OCI-LY1 (cell line): ENCODE measurements at regions not wholly inside any gene's neighbourhood (a gene's known extent, or its start where the extent isn't known, plus 50 kb on each side); places are given as distances from the start of the nearest gene placed in this dataset.

Experiments
- H2AFZ ChIP-seq: fragments of 200-600 bp; sonication (generic), shearing (Covaris generic); 2 replicates; pipeline ENCODE4 v1.6.0; 2014; ENCODE audit warnings: antibody characterized with exemption, mild to moderate bottlenecking, low read length
- H3F3A ChIP-seq: fragments of 200-600 bp; sonication (generic), shearing (Covaris generic); 2 replicates; pipeline ENCODE4 v1.6.0; 2014; ENCODE audit warnings: mild to moderate bottlenecking, antibody characterized with exemption, low read length, moderate library complexity; ENCODE audit not compliant: insufficient read depth
- H3K27ac ChIP-seq: fragments of 200-600 bp; sonication (generic); 2 replicates; pipeline ENCODE4 v1.5.1; 2014; ENCODE audit warnings: low read length, mixed run types, mild to moderate bottlenecking, low read depth; ENCODE audit not compliant: poor library complexity, severe bottlenecking
- H3K27me3 ChIP-seq: fragments of 200-600 bp; sonication (generic); 2 replicates; pipeline ENCODE4 v1.6.0; 2014; ENCODE audit warnings: antibody characterized with exemption, mild to moderate bottlenecking, low read length, moderate library complexity; ENCODE audit not compliant: insufficient read depth
- H3K36me3 ChIP-seq: fragments of 200-600 bp; sonication (generic); 2 replicates; pipeline ENCODE4 v1.6.1; 2014; ENCODE audit warnings: mild to moderate bottlenecking, antibody characterized with exemption, low read length, moderate library complexity, mixed read lengths; ENCODE audit not compliant: insufficient read depth
- H3K4me1 ChIP-seq: fragments of 200-600 bp; sonication (generic); 2 replicates; pipeline ENCODE4 v1.5.1; 2014; ENCODE audit warnings: mild to moderate bottlenecking, low read length, moderate library complexity; ENCODE audit not compliant: insufficient read depth, severe bottlenecking
- H3K4me2 ChIP-seq: fragments of 200-600 bp; sonication (generic), shearing (Covaris generic); 2 replicates; pipeline ENCODE4 v1.6.1; 2014; ENCODE audit warnings: low read length
- H3K4me3 ChIP-seq: fragments of 200-600 bp; sonication (generic); 2 replicates; pipeline ENCODE4 v1.5.1; 2014; ENCODE audit warnings: low read length, low read depth, mild to moderate bottlenecking, mixed read lengths; ENCODE audit not compliant: poor library complexity, severe bottlenecking
- H3K79me2 ChIP-seq: fragments of 200-600 bp; shearing (Covaris generic); 2 replicates; pipeline ENCODE4 v1.6.1; 2016; ENCODE audit warnings: mixed run types, low read length, mixed read lengths; ENCODE audit not compliant: insufficient read depth
- H3K9ac ChIP-seq: fragments of 200-600 bp; sonication (generic), shearing (Covaris generic); 2 replicates; pipeline ENCODE4 v1.6.1; 2014; ENCODE audit warnings: mild to moderate bottlenecking, low read length, mixed read lengths
- H3K9me2 ChIP-seq: fragments of 200-600 bp; sonication (generic), shearing (Covaris generic); 2 replicates; pipeline ENCODE4 v1.6.1; 2014; ENCODE audit warnings: low read depth, mild to moderate bottlenecking, low read length, mixed read lengths
- H3K9me3 ChIP-seq: fragments of 200-600 bp; shearing (Covaris generic); 2 replicates; pipeline ENCODE4 v1.6.1; 2014; ENCODE audit warnings: low read length, mixed read lengths
- H4K20me1 ChIP-seq: fragments of 200-600 bp; sonication (generic), shearing (Covaris generic); 2 replicates; pipeline ENCODE4 v1.6.0; 2016; ENCODE audit warnings: mild to moderate bottlenecking, low read length; ENCODE audit not compliant: insufficient read depth
- EZH2 ChIP-seq: fragments of 200-600 bp; sonication (generic), shearing (Covaris generic); IDR thresholded peaks from 2 replicates; pipeline ENCODE4 v1.8.0; 2017; ENCODE audit warnings: borderline replicate concordance, mixed run types, mild to moderate bottlenecking, antibody characterized with exemption, low read length, moderate library complexity, mixed read lengths
- TF ChIP-seq, protein P1 (sequence below): fragments of 200-600 bp; sonication (generic), shearing (Covaris generic); IDR thresholded peaks from 2 replicates; pipeline ENCODE4 v1.5.1; 2017; ENCODE audit warnings: mild to moderate bottlenecking, antibody characterized with exemption, low read length, moderate library complexity, mixed read lengths

DNA sequence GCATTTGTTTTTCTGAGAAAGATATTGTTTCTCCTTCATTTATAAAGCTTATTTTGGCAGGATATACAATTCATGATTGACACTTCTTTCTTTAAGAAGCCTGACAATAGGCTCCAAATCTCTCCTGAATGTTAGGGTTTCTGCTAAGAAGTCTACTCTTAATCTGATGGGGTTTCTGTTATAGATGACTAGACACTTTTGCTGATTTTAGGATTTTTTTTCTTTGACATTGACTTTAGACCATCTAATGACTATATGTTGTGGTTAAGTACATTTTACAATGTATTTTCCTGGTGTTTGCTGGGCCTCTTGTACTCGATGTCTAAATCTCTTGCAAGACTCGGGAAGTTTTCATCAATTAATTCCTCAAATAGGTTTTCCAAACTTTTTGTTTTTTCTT lies 321.8 kb upstream of the SMIM30 start:
- Histone ChIP-seq H3K9ac (no peak overlapping the region), H3K9me3 (no peaks in the 10 kb centered on the region), H3K79me2 (no peaks in the 10 kb centered on the region), H3K27ac (no peak overlapping the region), H3K27me3 (no peaks in the 10 kb centered on the region), H3K4me3 (no peak overlapping the region), H3K9me2 (no peaks in the 10 kb centered on the region), H3F3A (no peaks in the 10 kb centered on the region), H4K20me1 (no peaks in the 10 kb centered on the region), H3K36me3 (no peaks in the 10 kb centered on the region), H2AFZ (no peak overlapping the region), H3K4me1 (no peaks in the 10 kb centered on the region), H3K4me2 (no peak overlapping the region)
- no peak for TF ChIP-seq EZH2
- TF ChIP-seq, protein P1, sequence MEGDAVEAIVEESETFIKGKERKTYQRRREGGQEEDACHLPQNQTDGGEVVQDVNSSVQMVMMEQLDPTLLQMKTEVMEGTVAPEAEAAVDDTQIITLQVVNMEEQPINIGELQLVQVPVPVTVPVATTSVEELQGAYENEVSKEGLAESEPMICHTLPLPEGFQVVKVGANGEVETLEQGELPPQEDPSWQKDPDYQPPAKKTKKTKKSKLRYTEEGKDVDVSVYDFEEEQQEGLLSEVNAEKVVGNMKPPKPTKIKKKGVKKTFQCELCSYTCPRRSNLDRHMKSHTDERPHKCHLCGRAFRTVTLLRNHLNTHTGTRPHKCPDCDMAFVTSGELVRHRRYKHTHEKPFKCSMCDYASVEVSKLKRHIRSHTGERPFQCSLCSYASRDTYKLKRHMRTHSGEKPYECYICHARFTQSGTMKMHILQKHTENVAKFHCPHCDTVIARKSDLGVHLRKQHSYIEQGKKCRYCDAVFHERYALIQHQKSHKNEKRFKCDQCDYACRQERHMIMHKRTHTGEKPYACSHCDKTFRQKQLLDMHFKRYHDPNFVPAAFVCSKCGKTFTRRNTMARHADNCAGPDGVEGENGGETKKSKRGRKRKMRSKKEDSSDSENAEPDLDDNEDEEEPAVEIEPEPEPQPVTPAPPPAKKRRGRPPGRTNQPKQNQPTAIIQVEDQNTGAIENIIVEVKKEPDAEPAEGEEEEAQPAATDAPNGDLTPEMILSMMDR = no peak

DNA sequence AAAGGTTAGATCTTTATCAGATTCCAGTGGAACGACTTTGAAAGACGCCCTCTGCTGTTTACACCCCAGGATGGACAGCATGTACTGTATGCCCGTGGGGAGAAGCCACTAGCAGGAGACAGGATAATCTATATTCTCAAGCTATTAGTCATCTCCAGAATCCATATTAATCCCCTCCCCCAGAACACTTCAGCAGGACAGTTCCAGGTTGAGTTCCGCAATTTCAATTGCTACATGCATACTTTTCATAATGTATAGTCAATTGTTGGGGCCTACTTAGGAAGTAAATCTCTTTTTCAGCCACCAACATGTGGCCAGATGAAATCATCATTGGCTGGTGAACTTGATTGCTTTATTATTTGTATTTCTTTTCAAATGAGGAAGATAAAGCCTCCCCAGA lies 313.1 kb upstream of the SMIM30 start:
- no peak overlapping the region for H2AFZ ChIP-seq
- no peaks in the 10 kb centered on the region for H3K9me3 ChIP-seq
- no peaks in the 10 kb centered on the region for H4K20me1 ChIP-seq
- TF ChIP-seq EZH2 = no peak
- TF ChIP-seq, protein P1 = peak; percentile 17; the same call in 1 of the 2 replicates
- no peaks in the 10 kb centered on the region for H3K36me3 ChIP-seq
- no peaks in the 10 kb centered on the region for H3K9me2 ChIP-seq
- H3K27ac ChIP-seq = no peak overlapping the region
- no peaks in the 10 kb centered on the region for H3K4me1 ChIP-seq
- H3K79me2 ChIP-seq = no peaks in the 10 kb centered on the region
- H3K27me3 ChIP-seq = no peaks in the 10 kb centered on the region
- no peaks in the 10 kb centered on the region for H3F3A ChIP-seq
- no peak overlapping the region for H3K9ac ChIP-seq
- H3K4me2 ChIP-seq = no peak overlapping the region
- no peak overlapping the region for H3K4me3 ChIP-seq

DNA sequence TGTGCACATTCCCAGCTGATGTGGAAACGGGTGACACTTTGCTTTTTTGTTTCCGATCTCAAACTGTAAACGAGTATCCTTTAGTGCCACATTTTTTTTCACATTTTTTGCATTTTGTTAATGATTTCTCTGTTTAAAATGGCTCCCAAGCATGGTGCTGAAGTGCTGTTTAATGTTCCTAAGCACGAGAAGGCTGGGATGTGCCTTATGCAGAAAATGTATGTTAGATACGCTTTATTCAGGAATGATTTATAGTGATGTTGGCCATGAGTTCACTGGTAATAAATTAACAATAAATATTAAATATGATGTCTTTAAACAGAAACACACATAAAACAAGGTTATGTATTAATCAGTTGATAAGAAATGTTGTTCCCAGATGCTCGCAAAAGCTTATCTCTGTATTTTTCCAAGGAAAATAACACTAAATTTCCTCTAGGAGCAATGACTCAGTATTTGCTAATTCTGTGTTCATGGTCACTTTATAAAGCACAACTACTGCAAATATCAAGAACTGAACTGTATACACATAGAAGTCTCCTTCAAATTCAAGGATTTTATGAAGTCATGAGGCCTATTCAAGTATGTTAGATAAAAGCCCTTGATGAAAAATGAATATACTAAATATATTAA lies 305.9 kb upstream of the SMIM30 start:
- H3K4me2 ChIP-seq = no peak overlapping the region
- peaks cover 4% of the 10 kb centered on the region for H3K4me1 ChIP-seq
- H3K9me3 ChIP-seq = no peaks in the 10 kb centered on the region
- no peak overlapping the region for H2AFZ ChIP-seq
- TF ChIP-seq EZH2 = no peak
- TF ChIP-seq, protein P1 = no peak
- H3K27ac ChIP-seq = no peak overlapping the region
- no peak overlapping the region for H3K4me3 ChIP-seq
- no peaks in the 10 kb centered on the region for H3F3A ChIP-seq
- no peaks in the 10 kb centered on the region for H4K20me1 ChIP-seq
- H3K27me3 ChIP-seq = no peaks in the 10 kb centered on the region
- H3K36me3 ChIP-seq = no peaks in the 10 kb centered on the region
- H3K79me2 ChIP-seq = no peaks in the 10 kb centered on the region
- no peak overlapping the region for H3K9ac ChIP-seq
- H3K9me2 ChIP-seq = no peaks in the 10 kb centered on the region
